HEK293 (cell line): ENCODE measurements at regions not wholly inside any gene's neighbourhood (a gene's known extent, or its start where the extent isn't known, plus 50 kb on each side); places are given as distances from the start of the nearest gene placed in this dataset.

Source experiments
- ZBTB8A ChIP-seq: fragments of 450-650 bp; formaldehyde crosslinking; IDR thresholded peaks from 2 replicates; pipeline ENCODE4 v1.5.1; 2016; ENCODE audit warnings: missing biosample characterization, missing genetic modification characterization
- ZNF121 ChIP-seq: fragments of 450-650 bp; formaldehyde crosslinking; IDR thresholded peaks from 2 replicates; pipeline ENCODE4 v1.5.1; 2016; ENCODE audit warnings: missing biosample characterization, missing genetic modification characterization
- ZNF530 ChIP-seq: fragments of 450-650 bp; formaldehyde crosslinking; IDR thresholded peaks from 2 replicates; pipeline ENCODE4 v1.5.1; 2016; ENCODE audit warnings: low read depth, missing biosample characterization, missing genetic modification characterization
- TF ChIP-seq, protein P1 (sequence below): fragments of 450-650 bp; formaldehyde crosslinking; IDR thresholded peaks from 2 replicates; pipeline ENCODE4 v1.5.1; 2016; ENCODE audit warnings: missing biosample characterization, missing genetic modification characterization, borderline replicate concordance
- TF ChIP-seq, protein P2 (sequence below): fragments of 450-650 bp; formaldehyde crosslinking; IDR thresholded peaks from 2 replicates; pipeline ENCODE4 v1.5.1; 2016; ENCODE audit warnings: missing biosample characterization, missing genetic modification characterization
- TF ChIP-seq, protein P3 (sequence below): fragments of 450-650 bp; formaldehyde crosslinking; IDR thresholded peaks from 2 replicates; pipeline ENCODE4 v1.5.1; 2016; ENCODE audit warnings: missing biosample characterization, missing genetic modification characterization
- TF ChIP-seq, protein P4 (sequence below): fragments of 450-650 bp; formaldehyde crosslinking; IDR thresholded peaks from 2 replicates; pipeline ENCODE4 v1.5.1; 2016; ENCODE audit warnings: missing biosample characterization, missing genetic modification characterization

DNA sequence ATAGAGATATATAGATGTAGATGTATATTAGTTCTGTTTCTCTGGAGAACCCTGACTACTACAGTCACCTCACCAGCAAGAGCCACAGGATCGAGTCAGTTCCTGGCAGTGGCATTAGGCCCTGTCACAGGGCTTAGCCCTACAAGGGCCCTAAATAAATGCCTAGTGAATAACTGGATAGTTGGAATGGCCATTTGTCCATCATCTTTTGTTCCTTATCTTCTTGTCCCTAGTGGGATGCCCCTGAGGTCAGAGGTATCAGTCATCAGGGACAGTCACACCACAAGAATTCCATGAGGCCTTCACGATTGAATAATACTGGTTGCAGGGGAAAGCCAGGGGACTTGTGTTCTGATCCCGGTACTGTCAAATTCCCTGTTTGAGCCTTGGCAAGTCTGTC, 204.9 kb upstream of the PPP2R3A start:
- TF ChIP-seq, protein P1, sequence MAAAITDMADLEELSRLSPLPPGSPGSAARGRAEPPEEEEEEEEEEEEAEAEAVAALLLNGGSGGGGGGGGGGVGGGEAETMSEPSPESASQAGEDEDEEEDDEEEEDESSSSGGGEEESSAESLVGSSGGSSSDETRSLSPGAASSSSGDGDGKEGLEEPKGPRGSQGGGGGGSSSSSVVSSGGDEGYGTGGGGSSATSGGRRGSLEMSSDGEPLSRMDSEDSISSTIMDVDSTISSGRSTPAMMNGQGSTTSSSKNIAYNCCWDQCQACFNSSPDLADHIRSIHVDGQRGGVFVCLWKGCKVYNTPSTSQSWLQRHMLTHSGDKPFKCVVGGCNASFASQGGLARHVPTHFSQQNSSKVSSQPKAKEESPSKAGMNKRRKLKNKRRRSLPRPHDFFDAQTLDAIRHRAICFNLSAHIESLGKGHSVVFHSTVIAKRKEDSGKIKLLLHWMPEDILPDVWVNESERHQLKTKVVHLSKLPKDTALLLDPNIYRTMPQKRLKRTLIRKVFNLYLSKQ (tag by site-specific recombination), result no peak
- TF ChIP-seq, protein P2, sequence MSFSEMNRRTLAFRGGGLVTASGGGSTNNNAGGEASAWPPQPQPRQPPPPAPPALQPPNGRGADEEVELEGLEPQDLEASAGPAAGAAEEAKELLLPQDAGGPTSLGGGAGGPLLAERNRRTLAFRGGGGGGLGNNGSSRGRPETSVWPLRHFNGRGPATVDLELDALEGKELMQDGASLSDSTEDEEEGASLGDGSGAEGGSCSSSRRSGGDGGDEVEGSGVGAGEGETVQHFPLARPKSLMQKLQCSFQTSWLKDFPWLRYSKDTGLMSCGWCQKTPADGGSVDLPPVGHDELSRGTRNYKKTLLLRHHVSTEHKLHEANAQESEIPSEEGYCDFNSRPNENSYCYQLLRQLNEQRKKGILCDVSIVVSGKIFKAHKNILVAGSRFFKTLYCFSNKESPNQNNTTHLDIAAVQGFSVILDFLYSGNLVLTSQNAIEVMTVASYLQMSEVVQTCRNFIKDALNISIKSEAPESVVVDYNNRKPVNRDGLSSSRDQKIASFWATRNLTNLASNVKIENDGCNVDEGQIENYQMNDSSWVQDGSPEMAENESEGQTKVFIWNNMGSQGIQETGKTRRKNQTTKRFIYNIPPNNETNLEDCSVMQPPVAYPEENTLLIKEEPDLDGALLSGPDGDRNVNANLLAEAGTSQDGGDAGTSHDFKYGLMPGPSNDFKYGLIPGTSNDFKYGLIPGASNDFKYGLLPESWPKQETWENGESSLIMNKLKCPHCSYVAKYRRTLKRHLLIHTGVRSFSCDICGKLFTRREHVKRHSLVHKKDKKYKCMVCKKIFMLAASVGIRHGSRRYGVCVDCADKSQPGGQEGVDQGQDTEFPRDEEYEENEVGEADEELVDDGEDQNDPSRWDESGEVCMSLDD (tag by site-specific recombination), result no peak
- TF ChIP-seq ZBTB8A (tag by site-specific recombination), result no peak
- TF ChIP-seq, protein P3, sequence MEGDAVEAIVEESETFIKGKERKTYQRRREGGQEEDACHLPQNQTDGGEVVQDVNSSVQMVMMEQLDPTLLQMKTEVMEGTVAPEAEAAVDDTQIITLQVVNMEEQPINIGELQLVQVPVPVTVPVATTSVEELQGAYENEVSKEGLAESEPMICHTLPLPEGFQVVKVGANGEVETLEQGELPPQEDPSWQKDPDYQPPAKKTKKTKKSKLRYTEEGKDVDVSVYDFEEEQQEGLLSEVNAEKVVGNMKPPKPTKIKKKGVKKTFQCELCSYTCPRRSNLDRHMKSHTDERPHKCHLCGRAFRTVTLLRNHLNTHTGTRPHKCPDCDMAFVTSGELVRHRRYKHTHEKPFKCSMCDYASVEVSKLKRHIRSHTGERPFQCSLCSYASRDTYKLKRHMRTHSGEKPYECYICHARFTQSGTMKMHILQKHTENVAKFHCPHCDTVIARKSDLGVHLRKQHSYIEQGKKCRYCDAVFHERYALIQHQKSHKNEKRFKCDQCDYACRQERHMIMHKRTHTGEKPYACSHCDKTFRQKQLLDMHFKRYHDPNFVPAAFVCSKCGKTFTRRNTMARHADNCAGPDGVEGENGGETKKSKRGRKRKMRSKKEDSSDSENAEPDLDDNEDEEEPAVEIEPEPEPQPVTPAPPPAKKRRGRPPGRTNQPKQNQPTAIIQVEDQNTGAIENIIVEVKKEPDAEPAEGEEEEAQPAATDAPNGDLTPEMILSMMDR, result no peak
- TF ChIP-seq ZNF121 (tag by site-specific recombination), result no peak
- TF ChIP-seq ZNF530 (tag by site-specific recombination), result no peak
- TF ChIP-seq, protein P4, sequence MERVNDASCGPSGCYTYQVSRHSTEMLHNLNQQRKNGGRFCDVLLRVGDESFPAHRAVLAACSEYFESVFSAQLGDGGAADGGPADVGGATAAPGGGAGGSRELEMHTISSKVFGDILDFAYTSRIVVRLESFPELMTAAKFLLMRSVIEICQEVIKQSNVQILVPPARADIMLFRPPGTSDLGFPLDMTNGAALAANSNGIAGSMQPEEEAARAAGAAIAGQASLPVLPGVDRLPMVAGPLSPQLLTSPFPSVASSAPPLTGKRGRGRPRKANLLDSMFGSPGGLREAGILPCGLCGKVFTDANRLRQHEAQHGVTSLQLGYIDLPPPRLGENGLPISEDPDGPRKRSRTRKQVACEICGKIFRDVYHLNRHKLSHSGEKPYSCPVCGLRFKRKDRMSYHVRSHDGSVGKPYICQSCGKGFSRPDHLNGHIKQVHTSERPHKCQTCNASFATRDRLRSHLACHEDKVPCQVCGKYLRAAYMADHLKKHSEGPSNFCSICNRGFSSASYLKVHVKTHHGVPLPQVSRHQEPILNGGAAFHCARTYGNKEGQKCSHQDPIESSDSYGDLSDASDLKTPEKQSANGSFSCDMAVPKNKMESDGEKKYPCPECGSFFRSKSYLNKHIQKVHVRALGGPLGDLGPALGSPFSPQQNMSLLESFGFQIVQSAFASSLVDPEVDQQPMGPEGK (tag by site-specific recombination), result no peak
